T47D (cell line): ENCODE measurements at regions not wholly inside any gene's neighbourhood (a gene's known extent, or its start where the extent isn't known, plus 50 kb on each side); places are given as distances from the start of the nearest gene placed in this dataset.

Experiments
- DNase-seq, 2 experiments: peaks; one replicate each; pipeline versions ENCODE4 v3.0.0 to v3.0.0-alpha.2; 2011 to 2012; ENCODE audit warnings: low read depth in 1 of 2, low spot score in 1 of 2
- JUND ChIP-seq: IDR thresholded peaks from 2 replicates; pipeline ENCODE4 v1.6.1; 2012; ENCODE audit warnings: low read depth
- in situ Hi-C: cut with HindIII; loops from 2 replicates; pipeline ENCODE4 v1.10.0; 2016; ENCODE audit warnings: low sequenced_read_pairs, low pct_unique_long_range_greater_than_20kb

DNA sequence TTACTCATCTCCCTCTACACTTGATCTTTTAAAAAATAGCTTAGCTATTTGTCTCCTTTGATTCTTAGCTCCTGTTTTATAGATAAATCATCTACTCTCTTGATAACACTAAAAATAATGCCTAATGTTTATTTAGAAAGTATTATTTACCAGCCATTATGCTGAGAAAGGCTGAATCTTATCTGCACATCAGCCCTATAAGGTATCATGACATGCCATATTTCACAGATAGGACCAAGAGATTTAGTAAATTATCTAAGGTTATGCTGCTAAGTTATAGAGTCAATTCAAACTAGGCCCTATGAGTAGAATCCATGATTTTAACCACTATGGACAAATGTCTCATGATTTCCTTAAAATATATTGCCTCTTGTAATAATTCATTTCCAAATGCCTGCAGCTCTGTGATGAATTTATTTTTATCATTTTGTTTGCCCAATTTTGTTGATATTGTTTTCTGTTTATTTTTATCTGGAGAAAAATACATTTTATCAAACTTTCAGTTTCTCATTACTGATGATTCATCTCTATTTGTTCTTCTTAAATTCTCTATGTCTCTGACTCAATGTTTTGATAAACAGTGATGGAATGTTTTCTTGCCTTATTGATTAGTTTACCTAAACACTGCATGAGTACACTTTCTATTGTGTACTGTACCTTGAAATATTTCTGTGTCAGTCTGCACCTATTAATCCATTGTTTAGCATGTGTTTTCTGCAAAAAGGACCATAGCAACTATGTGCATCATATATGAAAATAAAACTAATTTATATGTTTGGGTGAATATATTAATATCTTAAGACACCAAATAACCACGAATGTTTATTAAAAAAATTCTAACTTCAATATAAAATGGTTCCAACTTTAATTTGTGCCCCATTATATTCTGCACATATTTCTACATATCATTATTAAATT lies 300.8 kb downstream of the CDH9 start:
- no peak for DNase-seq
- in situ Hi-C loops = no loop called here
- no peak for TF ChIP-seq JUND

DNA sequence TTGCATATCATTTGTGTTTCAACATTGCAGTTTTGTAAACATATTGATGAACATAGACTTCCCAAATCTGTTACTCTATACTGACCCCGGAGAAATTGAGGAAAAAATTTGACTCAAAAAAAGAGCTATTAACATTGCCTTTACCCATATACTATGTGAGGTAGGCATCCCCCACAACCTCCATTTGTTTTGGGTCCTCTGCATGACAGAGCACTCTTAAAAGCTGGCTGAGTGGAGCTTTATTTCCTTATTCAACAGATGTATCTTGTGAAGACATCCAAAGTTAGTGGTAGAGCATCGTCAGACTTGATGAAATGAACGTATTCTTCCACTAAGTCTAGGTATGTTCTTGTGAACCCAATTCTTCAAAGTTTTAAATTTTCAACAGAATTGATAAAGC lies 310.5 kb downstream of the CDH9 start:
- DNase-seq = no peak
- TF ChIP-seq JUND = no peak
- in situ Hi-C loops = no loop called here

DNA sequence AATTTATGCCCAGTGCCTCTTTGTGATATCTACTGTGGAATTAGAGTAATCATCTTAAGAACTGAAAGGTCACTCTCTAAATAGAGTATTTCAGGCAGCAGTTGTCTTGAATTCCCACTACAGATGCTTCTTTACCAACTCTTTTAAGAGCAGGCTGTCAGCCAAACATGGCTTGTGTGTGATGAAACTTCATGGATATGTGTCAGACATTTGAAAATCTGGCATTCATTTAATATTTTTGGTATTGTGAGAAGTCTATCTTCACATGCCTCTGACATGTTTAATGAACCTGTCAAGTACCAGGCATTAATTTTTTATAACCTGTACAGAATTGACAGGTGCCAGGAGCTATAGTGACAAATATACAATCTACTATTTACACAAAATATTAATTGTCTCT lies 318.6 kb downstream of the CDH9 start:
- in situ Hi-C loops = no loop called here
- no peak for TF ChIP-seq JUND
- no peak for DNase-seq

DNA sequence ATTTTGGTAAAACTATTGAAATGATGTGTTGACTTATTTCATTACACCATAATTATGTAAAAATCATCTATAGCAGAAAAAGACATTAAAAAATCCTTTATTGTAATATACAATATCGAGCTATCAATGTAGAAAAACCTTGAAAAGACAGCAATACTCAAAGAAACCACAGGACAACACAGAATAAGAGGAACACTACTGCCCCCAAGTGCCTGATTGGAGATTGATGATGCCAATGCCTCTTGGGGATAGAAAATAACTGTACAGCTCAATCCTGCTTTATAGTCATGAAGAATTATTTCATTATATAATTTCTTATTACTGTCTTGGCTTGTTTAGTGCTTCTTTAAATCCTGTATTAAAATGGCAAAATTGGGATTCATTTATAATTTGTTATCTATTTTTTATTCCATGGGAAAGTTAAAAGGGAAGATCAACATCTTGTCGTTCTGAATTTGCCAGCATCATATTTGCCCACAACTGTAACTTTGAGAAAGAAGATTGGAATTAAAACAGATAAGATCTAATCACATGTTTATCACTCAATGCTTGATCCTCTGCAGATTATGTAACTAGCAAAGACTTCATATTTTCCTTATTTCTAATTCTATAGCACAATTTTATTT lies 337.5 kb downstream of the CDH9 start:
- in situ Hi-C loops = no loop called here
- no peak for TF ChIP-seq JUND
- peak; percentile 21 to 78 for DNase-seq

DNA sequence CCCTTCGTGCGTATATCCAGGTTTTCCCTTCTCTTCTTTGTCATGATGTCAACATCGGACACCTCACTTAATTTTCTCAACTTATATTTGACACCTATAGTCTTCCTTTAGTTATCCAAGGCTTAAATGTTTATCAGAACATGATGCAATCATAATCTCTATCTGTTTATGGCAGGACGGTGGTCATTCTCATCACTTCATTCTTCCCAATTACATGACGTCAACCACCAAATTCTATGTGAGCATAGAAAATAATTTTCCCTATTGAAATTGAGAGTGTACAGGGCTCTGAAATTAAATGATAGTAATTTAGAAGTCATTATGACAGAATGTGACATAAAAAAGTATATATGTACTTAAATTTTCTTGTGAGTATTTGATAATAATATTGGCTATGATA lies 345.4 kb downstream of the CDH9 start:
- no peak for DNase-seq
- in situ Hi-C loops = no loop called here
- TF ChIP-seq JUND = no peak

DNA sequence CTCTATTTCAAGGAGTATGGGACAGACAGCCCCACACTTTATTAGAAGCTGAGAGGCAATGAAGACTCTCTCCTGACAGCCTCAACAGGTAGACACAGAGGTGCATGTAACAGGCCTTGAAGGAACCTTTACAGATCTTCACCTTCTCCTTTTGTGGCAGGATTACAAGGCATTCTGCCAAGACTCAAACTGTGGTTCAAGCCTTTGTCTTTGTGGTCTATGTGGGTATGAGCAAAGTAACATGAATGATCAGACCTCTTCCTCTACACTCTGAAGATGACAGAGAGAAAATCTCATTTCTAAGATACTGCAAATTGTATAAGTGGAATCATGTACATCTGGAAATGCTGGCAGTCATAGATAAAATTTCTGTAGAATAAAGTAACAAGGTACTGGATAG lies 346.9 kb downstream of the CDH9 start:
- in situ Hi-C loops = no loop called here
- DNase-seq = no peak
- TF ChIP-seq JUND = no peak

DNA sequence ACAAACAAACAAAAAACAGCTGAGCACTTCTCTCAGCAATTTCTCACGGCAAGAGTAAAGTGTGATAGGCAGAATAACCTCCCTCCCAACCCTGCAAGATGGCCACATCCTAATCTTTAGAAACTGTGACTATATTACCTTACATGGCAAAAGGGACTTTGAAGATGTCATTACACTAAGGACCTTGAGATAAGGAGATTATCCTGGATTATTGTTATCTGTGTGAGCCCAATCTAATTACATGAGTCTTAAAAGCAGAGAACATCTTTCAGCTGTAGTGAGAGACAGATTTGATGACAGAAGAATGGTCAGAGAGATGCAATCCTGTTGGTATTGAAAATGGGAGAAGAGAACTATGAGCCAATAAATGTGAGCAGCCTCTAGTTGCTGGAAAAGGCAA lies 347.9 kb downstream of the CDH9 start:
- in situ Hi-C loops = no loop called here
- DNase-seq = no peak
- TF ChIP-seq JUND = no peak

DNA sequence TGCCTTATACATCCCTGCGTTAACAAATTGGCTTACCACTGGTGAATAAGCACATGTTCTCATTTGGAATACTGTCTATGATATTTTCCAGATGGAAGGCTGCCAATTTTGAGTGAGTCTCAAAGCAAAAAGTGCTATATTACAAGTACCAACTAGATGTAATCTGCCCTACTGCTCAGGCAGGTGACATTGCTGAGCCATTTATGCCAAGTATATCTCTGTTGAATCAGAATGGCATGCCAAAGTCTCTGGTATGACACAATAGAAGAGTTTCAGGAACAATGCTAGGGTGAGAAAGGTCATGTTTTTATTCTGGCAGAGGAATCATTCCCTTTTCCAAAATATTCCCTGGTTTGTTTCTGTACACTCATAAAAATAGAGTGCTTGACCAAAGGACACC lies 356.5 kb downstream of the CDH9 start:
- TF ChIP-seq JUND = no peak
- in situ Hi-C loops = no loop called here
- DNase-seq = peak in 1 of 2 experiments; percentile 16

DNA sequence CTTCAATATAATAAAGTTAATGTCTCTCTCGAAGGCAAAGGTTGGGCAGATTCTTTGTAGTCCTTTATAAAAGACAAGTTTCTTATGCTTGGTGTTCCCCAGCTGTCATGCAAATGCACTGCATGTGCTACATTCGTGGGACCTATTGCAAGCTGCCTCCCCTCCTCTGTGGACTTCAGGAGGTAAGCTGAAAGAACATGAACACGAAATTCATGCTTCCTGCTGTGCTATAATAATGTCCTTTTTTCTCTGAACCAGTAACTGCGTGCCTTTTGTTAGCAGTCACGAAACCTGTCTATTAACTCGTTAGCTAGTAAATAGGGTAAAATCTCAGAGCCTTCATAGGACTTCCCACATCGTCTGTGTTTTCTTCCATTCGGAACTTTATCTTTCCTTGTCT lies 363.5 kb downstream of the CDH9 start:
- in situ Hi-C loops = no loop called here
- no peak for DNase-seq
- TF ChIP-seq JUND = no peak

DNA sequence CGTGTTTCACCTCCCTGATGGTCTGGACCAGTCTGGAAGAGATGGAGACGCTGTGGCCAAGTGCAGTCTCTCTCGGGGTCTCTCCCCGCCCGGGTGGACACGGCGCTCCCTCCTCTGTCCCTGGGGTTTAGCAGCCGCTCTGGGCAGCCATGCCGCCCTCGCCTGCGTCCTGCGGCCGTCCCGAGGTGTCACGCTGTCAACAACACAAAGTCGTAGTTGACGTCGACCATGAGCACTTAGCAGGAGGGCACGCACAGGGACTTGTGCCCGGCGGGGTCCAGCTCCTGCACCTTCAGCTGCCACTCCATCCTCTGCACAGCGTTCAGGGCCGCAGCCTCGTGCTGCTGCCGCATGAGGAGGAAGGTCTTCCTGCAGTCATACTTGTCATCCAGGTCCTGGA lies 368.9 kb downstream of the CDH9 start:
- TF ChIP-seq JUND = no peak
- DNase-seq = peak in 1 of 2 experiments; percentile 6
- in situ Hi-C loops = no loop called here

DNA sequence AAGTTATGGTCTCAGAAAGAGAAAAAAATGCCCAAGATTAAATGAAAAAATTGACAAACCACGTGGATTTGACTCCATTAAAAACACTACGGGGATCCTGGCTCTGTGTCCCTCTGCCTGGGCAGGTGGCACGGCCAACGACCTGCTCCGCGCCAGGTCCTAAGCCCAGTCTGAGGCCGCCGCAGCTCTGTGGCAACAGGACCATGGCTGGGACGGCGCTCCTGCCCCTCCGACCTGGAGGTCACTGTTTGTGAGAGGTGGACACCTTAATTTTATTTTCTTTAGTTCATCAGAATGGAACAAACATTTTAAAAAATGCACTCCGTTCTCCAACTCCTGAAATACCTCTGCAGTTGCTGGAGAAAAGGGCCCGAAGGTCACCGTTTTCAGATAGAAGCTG lies 369.4 kb downstream of the CDH9 start:
- TF ChIP-seq JUND = no peak
- in situ Hi-C loops = no loop called here
- DNase-seq = no peak

DNA sequence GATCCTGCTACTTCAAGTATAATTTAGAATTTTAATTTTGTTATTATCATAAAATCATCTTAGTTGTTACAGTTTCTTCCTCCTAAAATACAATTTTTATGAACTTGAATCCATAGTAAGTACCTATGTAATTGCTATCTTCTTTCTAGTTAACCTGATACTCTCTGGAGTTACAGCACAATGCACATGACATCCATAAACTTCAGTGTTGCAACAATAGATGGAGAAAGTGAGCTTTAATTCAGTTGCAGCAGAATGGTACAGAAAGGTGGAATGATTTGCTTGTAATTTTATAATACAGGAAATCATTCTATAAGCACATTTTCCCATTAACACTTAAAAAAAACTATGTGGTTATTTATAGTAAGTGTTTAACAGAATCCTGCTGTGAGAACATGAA lies 372.0 kb downstream of the CDH9 start:
- TF ChIP-seq JUND = no peak
- in situ Hi-C loops = no loop called here
- DNase-seq = no peak

DNA sequence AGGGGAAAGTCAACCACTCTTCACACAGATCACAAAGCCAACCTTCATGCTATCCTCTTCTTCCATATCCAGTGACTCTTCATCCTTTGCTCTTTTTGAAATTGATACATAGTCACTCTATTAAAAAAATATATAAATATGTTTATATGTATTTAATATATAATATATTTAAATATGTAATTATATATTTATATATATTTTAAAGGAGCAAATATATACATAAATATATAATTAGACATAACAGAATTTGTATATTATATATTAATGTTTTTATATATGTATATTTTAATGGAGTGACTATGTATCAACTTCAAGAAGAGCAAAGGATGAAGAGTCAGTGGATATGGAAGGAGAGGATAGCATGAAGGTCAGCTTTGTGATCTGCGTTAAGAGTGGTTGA lies 374.9 kb downstream of the CDH9 start:
- DNase-seq = no peak
- in situ Hi-C loops = no loop called here
- TF ChIP-seq JUND = no peak

DNA sequence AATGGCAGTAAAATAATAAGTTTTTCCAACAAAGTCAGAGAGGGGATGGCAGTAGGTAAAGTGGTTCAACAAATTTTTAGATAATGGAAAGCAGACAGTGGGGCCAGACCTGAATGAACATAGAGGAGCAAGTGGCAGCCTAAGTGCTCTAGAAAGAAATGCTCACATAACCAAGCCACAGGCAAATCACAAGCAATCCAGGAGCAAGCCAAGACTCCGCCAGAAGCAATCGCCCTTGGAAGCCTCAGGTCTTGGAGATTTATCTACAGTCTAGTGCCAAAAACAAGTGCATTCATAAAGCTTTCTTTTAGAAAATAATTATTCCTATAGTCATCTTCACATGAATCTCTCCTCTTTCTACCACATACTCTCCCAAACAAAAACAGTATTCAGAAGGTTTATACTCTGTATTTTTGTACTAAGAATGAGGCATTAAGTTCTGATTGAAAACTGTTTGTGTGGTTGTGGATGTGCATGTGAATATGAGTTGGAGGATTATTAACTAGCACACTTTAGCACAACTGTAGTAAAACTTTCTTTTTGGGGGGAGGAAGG lies 375.5 kb downstream of the CDH9 start:
- TF ChIP-seq JUND = no peak
- no peak for DNase-seq
- in situ Hi-C loops = no loop called here
